ENCODE measurements at regions not wholly inside any gene's neighbourhood (a gene's known extent, or its start where the extent isn't known, plus 50 kb on each side); places are given as distances from the start of the nearest gene placed in this dataset.

DNA sequence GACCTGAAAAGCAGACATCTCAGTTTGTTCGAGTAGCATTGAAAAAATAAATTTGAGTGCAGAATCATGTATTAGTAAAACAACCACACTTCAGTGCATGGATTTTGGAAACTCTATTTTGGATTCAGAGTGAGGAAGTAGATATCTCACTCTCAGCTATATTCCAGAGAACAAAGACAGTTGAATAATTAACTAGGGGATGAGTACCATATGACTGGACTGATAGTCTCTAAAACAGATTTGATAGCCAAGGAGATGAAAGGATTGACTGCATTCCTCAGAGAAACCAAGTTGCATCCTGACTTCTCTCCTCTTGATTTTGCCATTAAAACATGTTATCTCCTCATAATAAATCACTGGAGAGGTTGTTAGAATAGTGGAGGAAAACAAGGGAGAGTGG lies 268.4 kb upstream of the SP4 start:
- no peak for DNase-seq

DNA sequence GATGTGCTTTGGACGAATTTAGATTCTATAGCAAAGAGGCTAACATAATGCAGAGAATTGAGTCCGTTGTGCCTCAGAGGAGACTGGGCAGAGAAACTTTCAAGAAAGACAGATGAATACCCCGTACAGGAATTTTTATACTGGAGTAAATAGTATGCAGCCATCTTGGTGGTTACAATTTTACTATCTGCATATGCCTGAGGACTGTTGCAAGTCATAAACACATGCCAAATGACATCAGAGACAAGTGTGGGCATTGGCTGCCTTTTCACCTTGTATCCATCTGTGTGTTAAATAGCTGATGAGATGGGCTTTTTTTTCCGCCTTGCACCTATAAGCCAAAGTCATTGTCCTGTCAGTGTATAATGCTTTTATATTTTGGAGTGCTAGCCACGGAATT lies 267.5 kb upstream of the SP4 start:
- no peak for DNase-seq

DNA sequence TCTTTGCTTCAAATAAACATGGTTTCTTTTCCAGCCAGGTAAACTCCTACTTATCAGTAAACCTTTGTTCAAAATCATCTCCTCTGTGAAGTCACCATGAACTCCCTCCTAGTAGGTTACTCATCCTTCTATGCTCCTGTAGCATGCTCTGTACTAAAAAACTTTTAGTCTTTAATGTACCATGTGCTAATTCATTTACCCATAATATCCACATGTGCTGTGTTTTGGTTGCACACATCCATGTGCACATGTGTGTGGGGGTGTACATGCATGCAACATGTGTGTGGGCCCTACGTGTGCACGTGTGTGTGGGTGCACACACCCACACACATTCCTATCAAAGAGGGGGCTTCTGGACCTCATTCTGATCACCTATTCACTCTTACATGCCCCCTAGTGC lies 259.9 kb upstream of the SP4 start:
- no peak for DNase-seq

DNA sequence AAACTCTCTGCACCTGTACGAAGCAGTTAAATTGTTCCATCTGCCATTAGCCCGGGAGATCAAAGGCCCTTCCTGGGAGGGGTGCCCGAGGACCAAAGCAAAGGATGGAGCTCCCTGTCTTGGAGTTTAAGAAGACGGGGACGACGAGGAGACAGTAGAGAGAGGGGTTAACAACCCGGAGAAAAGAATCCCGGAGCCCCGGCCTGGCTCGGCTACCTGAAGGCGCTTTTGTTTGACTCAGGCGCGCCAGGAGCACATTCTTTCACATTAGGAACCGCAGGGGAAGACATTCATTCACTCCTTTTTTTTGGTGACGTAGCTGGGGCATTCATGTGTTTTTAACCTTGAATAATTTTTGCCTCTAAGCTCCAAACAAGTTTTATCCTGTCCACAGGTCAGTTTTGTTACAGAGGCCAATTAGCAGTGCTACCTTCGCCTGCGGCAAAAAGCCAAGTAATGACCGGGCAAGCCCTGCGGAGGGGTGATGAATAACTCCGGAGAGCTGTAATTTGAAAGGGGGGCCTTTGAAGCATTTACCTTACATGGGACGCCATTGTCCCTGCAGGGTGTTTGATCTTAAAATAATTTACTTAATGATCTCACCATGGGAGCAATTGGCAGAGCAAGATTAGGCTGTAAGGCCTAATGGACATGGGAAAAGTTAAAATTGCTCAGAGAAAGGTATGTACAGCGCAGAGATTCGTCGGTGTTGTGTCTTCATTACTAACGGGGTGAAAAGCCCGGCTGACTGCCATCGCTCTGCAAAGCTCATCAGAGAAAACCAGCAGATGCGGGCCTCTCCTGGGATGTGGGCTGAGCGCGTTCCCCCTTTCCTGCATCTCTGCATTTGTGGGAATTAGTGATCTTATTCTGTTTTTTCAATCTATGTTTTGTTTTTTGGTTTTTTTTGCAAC lies 258.0 kb upstream of the SP4 start:
- no peak for DNase-seq

DNA sequence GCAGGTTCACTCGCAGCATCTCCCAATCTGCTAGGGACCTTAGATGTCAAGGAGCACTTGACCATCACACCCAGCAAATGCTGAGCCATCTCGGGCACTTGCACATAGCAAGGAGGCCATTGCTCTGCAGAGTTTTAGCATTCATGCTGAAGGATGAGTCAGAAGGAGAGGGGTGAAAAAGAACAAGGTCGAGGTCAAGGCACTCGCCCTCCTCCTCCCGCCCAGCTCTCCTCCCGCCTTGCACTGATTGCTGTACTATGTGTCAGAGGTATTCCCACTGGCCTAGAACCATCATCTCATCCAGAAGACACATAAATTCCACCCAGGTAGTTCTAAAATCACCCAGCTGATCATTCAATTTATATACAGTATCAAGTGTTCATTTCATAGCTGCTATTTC lies 255.1 kb upstream of the SP4 start:
- no peak for DNase-seq

DNA sequence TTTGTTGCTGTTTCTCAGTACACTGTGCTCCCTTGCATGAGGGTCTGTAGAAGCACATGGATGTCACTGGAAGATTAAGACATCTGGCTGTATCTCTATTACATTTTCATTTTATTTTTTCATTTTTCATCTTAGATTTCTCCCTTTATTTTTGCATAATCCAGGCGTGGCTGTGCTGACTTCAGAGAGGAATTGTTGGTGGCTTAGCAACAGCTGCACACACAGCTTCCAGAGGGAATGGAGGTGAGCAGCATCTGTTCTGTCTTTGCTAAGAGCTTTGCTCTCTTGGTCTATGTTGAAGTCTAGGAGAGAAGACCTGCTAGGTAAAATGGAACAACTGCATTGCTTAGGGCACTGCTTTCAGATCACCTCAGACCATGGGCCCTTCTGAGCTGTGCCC lies 254.4 kb upstream of the SP4 start:
- no peak for DNase-seq

DNA sequence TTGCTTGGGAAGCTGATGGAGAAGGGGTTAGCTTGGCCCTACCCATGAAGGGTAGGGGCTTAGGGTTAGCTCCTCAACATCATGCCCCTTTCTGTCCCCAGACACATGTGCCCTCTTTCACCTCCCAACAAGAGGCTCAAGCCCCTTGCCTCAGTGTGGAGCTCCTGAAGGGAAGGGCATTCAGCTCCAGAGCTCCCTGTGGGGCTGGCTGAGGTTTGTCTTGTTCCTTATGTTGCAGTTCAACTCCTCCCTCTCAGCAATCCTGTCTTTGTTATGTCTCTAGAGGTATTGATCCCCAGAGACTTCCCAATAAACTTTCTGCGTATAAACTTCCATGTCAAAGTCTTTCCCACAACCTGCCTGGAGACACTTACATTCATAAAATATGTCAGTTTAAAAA lies 252.2 kb upstream of the SP4 start:
- no peak for DNase-seq

DNA sequence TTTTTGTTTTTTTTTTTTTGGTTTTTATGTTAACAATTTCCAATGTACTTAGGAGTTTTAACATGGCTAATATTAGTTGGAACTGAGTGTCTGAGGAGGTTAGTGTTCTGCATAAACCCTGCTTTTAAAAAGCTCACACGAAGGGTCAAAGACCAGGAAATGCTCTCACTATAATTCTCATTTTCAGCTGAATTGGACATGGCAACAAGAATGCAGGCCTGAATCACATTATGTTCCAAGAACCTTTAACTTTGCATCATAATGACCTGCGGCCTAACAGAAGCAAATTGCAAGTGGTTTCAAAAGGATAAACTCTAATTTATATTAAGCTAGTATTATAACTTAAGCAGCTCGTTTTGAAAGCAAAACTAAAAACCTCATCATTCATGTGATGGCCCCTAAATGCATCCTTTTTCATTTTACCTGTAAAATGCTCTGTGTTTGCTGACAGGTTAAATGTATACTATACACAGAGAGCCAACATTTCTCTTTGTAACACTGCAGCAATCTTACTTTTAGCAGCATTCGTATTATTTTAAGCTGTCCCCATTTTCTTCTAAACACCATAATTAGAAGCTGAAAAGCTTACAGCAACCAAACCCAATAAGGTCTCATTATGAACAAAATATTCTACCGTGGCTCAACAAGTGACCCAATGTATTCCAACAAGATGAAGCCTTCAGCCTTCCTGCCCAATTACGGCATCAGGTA lies 242.8 kb upstream of the SP4 start:
- no peak for DNase-seq

DNA sequence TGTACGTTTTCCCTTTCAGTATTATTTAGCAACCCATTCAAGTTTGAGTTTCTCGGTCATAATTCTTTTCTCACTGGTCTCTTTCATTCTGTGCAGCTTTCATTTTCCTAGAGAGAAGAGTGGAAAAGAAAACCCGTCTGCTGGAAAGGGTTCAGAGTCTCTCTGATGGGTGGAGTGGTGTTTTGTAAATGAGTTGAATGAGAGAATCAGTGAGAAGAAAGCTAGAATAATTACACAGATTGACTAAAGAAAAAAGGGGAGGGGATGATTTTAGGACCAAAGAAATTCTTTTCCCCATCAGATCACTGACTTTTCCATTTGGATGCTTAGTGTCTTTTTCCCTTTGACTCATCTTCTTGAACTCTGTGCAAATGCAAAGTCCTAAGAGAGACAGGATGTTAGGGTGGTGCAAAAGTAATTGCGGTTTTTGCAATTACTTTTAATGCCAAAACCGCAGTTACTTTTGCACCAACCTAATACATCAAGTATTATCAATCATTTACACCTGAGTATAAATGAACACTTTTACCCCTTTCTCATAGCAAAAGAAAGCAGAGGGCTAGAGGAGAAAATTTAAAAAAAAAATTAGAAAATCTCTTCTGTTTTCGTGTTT lies 242.1 kb upstream of the SP4 start:
- no peak for DNase-seq

DNA sequence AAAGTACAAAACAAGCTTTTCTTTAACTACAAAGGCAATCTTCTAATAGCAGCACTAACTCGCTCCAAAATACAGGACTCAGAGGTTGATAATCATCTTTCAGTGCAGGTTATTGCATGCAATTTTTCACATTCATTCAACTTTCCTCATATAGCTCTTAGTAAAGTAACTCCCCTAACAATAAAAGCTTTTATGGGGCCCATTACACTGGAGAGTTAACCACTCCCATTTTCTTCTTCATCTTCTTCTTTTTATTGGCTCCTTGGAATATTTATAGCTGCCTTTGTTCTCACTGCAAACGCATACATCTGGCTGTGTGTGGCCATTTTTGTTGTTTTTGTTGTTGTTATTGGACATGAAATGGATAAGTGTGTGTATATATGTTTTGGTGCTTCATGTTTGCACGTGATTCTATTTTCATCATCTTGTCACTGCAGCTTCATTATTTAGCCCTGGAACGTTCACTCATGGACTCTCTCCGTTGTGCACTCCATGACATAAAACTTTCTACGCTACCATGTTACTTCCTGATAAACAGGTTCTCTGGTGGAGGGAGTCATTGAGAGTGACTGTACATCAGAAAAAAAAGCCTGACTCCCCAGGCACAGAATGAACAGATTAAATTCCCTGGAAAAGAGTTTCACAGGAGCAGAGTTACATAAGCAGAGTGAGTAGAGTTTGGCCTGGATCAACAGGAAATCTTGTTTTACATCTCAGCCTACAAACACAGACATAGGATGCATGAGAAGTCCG lies 236.4 kb upstream of the SP4 start:
- DNase-seq = no peak

DNA sequence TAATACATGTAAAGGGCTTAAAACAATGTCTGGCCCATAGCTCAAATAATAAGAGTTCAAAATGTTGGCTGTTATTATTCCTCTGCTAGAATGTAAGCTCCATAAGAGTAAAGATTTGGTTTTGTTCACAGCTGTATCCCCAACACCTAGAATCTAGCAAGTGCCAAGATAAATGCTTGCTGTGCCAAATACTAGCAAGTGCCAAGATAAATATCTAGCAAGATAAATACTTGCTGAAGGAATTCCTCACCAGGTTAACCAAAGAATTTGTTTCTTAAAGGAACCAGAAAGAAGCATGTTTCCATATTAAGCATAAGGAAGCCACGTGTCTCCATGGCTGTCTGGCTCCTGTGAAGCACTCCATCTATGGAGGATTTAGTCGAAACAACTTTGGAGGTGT lies 235.2 kb upstream of the SP4 start:
- no peak for DNase-seq

DNA sequence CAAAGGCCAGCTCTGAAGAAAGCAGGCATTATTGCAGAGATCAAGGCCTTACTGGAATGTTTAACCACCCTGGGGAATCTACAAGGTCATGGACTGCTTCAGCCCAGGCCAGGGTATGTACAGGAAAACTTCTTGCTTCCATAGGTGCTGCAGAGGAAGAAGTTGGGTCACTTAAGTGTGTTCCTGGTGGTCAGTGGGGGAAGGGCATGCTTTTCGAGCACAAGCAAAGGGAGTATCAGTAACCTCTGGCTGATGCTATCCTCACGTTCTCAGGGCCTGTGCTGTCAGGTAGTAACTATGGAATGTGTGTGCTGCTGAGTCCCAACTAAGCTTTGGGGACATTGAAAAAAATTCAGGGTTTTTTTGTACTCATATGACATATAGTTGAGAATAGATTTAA lies 234.0 kb upstream of the SP4 start:
- no peak for DNase-seq

DNA sequence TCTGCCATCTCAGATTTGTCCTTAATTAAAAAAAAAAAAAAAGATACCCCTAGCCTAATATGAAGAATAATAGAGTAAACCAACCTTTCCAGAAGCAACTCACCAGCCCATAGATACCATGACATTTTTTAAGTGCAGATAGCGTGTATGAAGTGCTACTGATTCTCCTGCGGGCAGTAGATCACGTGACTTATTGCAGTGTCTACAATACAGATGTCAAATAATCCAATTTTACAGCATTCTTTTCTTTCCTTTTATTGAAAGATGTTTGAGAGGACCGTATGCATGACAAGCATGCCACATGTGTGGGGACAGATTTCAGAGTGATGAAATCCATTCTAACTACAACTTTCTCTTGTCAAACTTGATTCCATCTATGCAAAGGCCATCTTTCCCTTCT lies 232.9 kb upstream of the SP4 start:
- DNase-seq = no peak

DNA sequence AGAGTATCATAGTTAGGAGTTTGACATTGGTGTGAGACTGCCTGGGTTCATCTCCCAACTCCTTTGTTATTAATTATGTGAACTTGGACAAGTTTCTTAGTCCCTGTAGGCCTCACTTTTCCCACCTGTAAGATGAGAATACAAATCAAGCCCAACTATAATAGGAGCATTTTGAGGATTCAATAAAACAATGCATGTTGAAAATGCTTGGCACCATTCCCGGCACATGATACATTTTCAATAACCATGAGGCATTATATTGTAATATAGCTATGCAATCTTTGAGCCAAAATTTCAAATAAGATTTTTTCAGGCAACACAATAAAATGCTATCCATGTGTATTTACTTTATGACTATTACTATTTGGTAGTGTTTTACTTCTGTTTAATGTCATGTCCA lies 229.0 kb upstream of the SP4 start:
- no peak for DNase-seq

DNA sequence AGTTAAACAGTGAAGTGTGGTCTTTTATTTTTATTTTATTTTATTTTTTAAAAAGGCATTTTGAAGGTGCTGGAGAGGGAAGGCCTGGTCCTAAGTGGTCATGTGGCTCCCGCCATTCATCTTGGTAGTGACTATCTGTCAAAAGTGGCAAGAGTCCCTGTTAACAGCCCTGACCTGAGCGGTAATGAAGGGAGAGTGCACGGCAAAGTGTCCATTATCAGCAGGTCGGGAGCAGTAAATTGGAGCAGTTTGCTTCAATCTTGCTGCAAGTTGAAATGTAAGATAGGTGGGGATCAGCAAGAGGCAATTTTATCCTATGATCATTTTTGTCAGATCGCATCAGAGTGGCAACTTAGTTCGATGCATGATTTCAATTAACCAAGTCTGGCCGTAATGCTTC lies 227.4 kb upstream of the SP4 start:
- no peak for DNase-seq

DNA sequence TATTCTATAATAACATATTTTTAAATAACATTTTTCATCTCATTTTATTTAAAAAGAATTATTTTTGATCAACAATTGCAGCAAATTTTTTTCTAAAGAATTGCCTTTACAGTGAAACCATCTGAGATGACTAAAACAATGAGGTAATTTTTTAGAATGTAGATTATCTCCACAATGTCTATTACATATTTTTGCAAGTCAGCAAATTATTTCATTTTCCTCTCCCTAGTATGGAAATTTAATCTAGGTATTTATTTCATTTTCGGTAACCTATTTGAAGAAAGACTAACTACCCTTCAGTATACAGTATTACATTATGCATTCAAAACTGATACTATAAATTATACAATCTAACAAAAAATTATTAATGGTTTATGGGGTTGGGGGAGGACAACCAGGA lies 213.2 kb upstream of the SP4 start:
- no peak for DNase-seq

DNA sequence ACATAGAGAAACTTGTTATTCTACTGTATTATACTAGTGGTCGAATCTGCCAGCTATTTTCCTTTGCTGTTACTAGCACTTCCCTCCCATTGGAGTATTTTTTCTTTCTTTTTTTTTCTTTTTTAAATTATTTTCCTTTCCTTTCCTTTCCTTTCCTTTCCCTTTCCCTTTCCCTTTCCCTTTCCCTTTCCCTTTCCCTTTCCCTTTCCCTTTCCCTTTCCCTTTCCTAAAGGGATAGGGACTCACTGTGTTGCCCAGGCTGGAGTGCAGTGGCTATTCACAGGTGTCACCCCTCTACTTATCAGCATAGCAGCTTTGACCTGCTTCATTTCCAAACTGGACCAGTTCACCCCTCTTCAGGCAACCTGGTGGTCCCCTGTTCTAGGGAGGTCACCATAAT lies 212.6 kb upstream of the SP4 start:
- no peak for DNase-seq

DNA sequence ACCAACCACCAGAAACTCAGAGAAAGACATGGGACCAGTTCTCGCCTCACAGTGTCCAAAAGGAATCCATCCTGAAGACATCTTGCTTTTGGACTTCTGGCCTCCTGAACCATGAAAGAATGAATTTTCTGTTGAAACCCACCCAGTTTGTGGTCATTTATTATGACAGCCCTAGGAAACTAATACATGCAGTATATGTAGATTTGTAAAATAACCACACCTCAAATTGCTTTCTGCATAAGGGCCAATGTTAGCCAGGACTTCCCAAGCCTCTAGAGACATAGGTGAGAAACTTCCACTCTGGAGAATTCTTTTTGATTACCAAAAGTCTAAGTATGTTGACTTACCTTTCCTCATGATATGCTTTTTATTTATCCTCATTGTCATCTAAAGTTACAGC lies 210.5 kb upstream of the SP4 start:
- DNase-seq = no peak

DNA sequence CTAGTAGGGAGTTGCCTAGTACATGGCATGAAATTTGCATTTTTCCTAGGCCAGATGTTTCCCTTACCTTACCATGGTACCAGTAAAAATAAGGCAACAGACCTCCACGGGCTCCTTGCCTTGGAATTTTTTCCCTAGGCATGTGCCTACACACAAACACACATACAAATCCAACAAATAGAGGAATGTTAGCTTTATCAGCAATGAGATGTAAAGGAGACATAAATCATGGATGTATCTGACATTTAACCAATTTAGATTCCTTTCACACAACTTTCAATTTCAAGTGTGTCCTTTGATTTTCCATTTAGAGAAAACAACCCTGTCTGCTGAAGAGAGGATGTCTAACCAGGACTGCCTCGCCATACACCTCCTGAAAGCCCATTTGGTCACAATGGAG lies 209.7 kb upstream of the SP4 start:
- no peak for DNase-seq

DNA sequence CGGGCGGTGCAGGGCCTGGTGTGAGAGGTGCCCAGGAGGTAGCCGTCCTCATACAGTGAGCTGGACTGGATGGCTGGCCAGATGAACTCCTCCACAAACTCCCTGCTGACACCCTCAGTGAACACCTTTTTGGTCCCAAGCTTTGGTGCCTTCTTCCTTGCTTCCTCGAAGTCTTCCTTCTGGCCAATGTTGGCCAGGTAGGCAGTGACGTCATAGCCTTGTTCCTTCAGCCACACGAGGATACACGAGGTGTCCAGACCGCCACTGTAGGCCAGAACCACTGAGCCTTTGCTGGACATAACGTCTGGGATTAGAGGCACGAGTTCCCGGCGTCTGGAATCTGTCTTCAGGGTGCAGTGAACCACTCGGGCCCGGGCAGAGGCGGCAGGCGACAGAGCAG lies 206.8 kb upstream of the SP4 start:
- DNase-seq = no peak

DNA sequence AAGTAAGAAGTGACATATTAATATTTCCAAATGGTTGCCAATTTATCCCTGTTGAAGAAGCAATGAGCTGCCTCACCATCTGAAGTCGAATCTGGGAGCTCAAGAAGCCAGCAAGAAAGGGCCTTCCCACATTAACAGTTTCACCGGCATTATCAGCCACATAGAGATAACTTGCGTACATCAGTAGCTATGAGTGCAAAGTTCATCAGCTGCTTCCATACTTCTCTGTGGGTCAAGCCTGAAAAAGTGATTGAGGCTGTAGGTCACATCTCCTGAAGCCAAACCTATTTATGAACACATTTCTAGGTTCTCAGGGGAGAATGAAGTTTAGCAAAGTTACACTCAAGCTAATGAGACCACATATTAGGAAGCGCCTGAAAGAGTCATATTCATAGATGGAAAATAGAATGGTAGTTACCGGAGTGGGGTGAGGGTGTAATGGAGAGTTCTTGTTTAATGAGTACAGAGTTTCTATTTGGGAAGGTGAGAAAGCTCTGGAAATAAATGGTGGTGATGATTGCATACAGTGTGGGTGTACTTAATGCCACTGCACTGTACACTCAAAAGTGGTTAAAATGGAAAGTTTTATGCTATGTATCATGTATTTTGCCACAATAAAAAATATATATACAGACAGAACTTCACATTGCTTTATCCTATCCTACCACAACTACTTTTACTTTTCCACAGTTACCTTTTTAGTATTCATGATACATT lies 189.3 kb upstream of the SP4 start:
- DNase-seq = no peak

DNA sequence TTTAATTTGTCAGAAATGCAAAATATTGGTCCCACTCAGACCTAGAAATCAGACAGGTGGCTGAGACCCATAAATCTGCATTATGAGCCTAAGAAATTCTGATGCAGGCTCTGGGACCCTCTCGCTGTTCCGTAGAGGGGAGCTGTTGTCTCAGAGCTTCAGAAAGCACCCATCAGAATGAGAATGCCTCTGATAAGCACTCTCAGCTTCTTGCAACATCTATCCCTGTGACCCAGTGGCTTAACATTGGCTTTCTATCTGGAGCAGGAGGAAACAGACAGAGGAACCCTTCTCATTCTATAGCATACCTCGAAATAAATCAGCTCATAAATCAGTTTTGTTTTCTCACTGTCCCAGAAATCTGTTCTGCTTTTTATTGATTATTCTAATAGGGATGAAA lies 184.6 kb upstream of the SP4 start:
- no peak for DNase-seq

All from CD4-positive, alpha-beta T cell treated with Interleukin-21 for 1 hour (primary cell).